Sigmoid colon (tissue), 4 donors: ENCODE measurements at regions not wholly inside any gene's neighbourhood (a gene's known extent, or its start where the extent isn't known, plus 50 kb on each side); places are given as distances from the start of the nearest gene placed in this dataset.

Experiments used
- EP300 ChIP-seq, 4 donors: sonication (generic); formaldehyde crosslinking; IDR thresholded peaks; one replicate each; pipeline ENCODE4 v1.6.1; 2017; ENCODE audit warnings: antibody characterized with exemption in 4 of 4
- POLR2A ChIP-seq, 2 donors: fragments of 450-650 bp; IDR thresholded peaks; one replicate each; pipeline ENCODE4 v1.6.1; 2016; ENCODE audit warnings: antibody characterized with exemption in 2 of 2, mild to moderate bottlenecking in 2 of 2, moderate library complexity in 2 of 2

DNA sequence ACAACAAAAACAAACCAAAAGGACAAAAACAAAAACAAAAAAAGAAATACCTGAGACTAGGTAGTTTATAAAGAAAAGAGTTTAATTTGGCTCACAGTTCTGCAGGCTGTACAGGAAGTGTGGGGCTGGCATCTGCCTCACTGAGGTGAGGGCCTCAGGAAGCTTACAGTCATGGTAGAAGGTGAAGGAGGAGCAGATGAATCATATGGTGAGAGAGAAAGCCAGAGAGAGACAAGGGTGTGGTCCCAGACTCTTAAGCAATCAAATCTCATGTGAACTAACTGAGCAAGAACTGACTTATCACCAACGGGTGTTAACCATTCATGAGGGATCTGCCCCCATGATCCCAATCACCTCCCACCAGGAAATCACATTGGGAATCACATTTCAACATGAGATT lies 58.8 kb upstream of the ZBED5 start:
- TF ChIP-seq EP300 (IDR thresholded peaks at IDR 0.05) (no peak), POLR2A (IDR thresholded peaks at IDR 0.05) (no peak)
